ENCODE measurements at regions not wholly inside any gene's neighbourhood (a gene's known extent, or its start where the extent isn't known, plus 50 kb on each side); places are given as distances from the start of the nearest gene placed in this dataset.

- Histone ChIP-seq H3K9me2 (ENCODE audit: insufficient read depth) (no peaks in the 10 kb centered on the region), H2AFZ (peak overlapping the region; percentile 52), H4K20me1 (ENCODE audit: insufficient read depth) (no peaks in the 10 kb centered on the region), H3F3A (ENCODE audit: insufficient read depth) (no peaks in the 10 kb centered on the region), H3K27me3 (replicated peaks; ENCODE audit: insufficient read depth) (no peaks in the 10 kb centered on the region), H3K4me2 (ENCODE audit: unreplicated experiment) (peak overlapping the region; percentile 33), H3K9ac (no peak overlapping the region), H3K36me3 (ENCODE audit: low read depth) (no peaks in the 10 kb centered on the region), H3K4me3 (no peak overlapping the region), H3K4me1 (ENCODE audit: insufficient read depth) (peaks cover 12% of the 10 kb centered on the region), H3K27ac (no peak overlapping the region), H3K79me2 (ENCODE audit: insufficient read depth) (no peaks in the 10 kb centered on the region), H3K9me3 (ENCODE audit: low read depth) (no peaks in the 10 kb centered on the region)
- in situ Hi-C loops (cut with MboI): no loop called here
- TF ChIP-seq EZH2phosphoT487 (IDR thresholded peaks at IDR 0.05; ENCODE audit: insufficient read depth, low read depth) (no peak), EZH2 (IDR thresholded peaks at IDR 0.05; ENCODE audit: insufficient read depth, poor library complexity, severe bottlenecking) (no peak)
- DNase-seq: peak; percentile 47
Observed at GRCh38 chr7:13042605-13043236, 355.3 kb downstream of the ARL4A start.

GRCh38 chr7:13044309-13044708, 356.9 kb downstream of the ARL4A start:
- Histone ChIP-seq H4K20me1 (ENCODE audit: insufficient read depth) (no peaks in the 10 kb centered on the region), H3K9me2 (ENCODE audit: insufficient read depth) (no peaks in the 10 kb centered on the region), H3K9me3 (ENCODE audit: low read depth) (no peaks in the 10 kb centered on the region), H3F3A (ENCODE audit: insufficient read depth) (no peaks in the 10 kb centered on the region), H3K79me2 (ENCODE audit: insufficient read depth) (no peaks in the 10 kb centered on the region), H3K27me3 (replicated peaks; ENCODE audit: insufficient read depth) (no peaks in the 10 kb centered on the region), H3K36me3 (ENCODE audit: low read depth) (no peaks in the 10 kb centered on the region), H3K4me1 (ENCODE audit: insufficient read depth) (peaks cover 12% of the 10 kb centered on the region), H3K4me2 (ENCODE audit: unreplicated experiment) (no peak overlapping the region), H3K9ac (no peak overlapping the region), H3K4me3 (no peak overlapping the region), H2AFZ (no peak overlapping the region), H3K27ac (no peak overlapping the region)
- 35 to 38% methylated on average over 2 of the region's 2 CpGs for WGBS, 2 experiments (ENCODE audit: low coverage in 1 of 2, low lambda C conversion rate in 2 of 2, missing lambda C conversion rate in 2 of 2)
- in situ Hi-C loops (cut with MboI): no loop called here
- TF ChIP-seq EZH2phosphoT487 (IDR thresholded peaks at IDR 0.05; ENCODE audit: insufficient read depth, low read depth) (no peak), EZH2 (IDR thresholded peaks at IDR 0.05; ENCODE audit: insufficient read depth, poor library complexity, severe bottlenecking) (no peak)
- peak; percentile 10 for DNase-seq

- no peak overlapping the region for H3K4me2 ChIP-seq (ENCODE audit: unreplicated experiment)
- no peaks in the 10 kb centered on the region for H3K36me3 ChIP-seq (ENCODE audit: low read depth)
- 96 to 98% methylated on average over 4 of the region's 4 CpGs for WGBS, 2 experiments (ENCODE audit: low coverage in 1 of 2, low lambda C conversion rate in 2 of 2, missing lambda C conversion rate in 2 of 2)
- H2AFZ ChIP-seq: no peak overlapping the region
- no peaks in the 10 kb centered on the region for H3K79me2 ChIP-seq (ENCODE audit: insufficient read depth)
- H3K9me2 ChIP-seq (ENCODE audit: insufficient read depth): no peaks in the 10 kb centered on the region
- no peaks in the 10 kb centered on the region for H3K27me3 ChIP-seq (replicated peaks; ENCODE audit: insufficient read depth)
- peaks cover 33% of the 10 kb centered on the region for H3K4me1 ChIP-seq (ENCODE audit: insufficient read depth)
- in situ Hi-C loops (cut with MboI): no loop called here
- H3K9ac ChIP-seq: no peak overlapping the region
- no peaks in the 10 kb centered on the region for H4K20me1 ChIP-seq (ENCODE audit: insufficient read depth)
- DNase-seq: no peak
- H3K9me3 ChIP-seq (ENCODE audit: low read depth): no peaks in the 10 kb centered on the region
- H3F3A ChIP-seq (ENCODE audit: insufficient read depth): 0 out of 2 replicates have a peak, but pooled peaks cover 17% of the 10 kb centered on the region
- H3K27ac ChIP-seq: no peak overlapping the region
- no peak overlapping the region for H3K4me3 ChIP-seq
- TF ChIP-seq EZH2phosphoT487 (IDR thresholded peaks at IDR 0.05; ENCODE audit: insufficient read depth, low read depth) (no peak), EZH2 (IDR thresholded peaks at IDR 0.05; ENCODE audit: insufficient read depth, poor library complexity, severe bottlenecking) (no peak)
Observed at GRCh38 chr7:13047061-13047460, 359.6 kb downstream of the ARL4A start.

- no peaks in the 10 kb centered on the region for H3K36me3 ChIP-seq (ENCODE audit: low read depth)
- in situ Hi-C loops (cut with MboI): no loop called here
- no peaks in the 10 kb centered on the region for H4K20me1 ChIP-seq (ENCODE audit: insufficient read depth)
- peak overlapping the region; percentile 69 for H2AFZ ChIP-seq
- no peak overlapping the region for H3K4me2 ChIP-seq (ENCODE audit: unreplicated experiment)
- no peak for DNase-seq
- H3K9ac ChIP-seq: no peak overlapping the region
- H3K9me2 ChIP-seq (ENCODE audit: insufficient read depth): no peaks in the 10 kb centered on the region
- H3K4me1 ChIP-seq (ENCODE audit: insufficient read depth): peaks cover 22% of the 10 kb centered on the region
- 54 to 55% methylated on average over 3 of the region's 3 CpGs for WGBS, 2 experiments (ENCODE audit: low coverage in 1 of 2, low lambda C conversion rate in 2 of 2, missing lambda C conversion rate in 2 of 2)
- no peaks in the 10 kb centered on the region for H3K27me3 ChIP-seq (replicated peaks; ENCODE audit: insufficient read depth)
- H3K79me2 ChIP-seq (ENCODE audit: insufficient read depth): no peaks in the 10 kb centered on the region
- H3K4me3 ChIP-seq: no peak overlapping the region
- H3K27ac ChIP-seq: peak overlapping the region; percentile 45
- no peak for TF ChIP-seq EZH2phosphoT487 (IDR thresholded peaks at IDR 0.05; ENCODE audit: insufficient read depth, low read depth)
- no peak for TF ChIP-seq EZH2 (IDR thresholded peaks at IDR 0.05; ENCODE audit: insufficient read depth, poor library complexity, severe bottlenecking)
- no peaks in the 10 kb centered on the region for H3K9me3 ChIP-seq (ENCODE audit: low read depth)
- 0 out of 2 replicates have a peak, but pooled peaks cover 17% of the 10 kb centered on the region for H3F3A ChIP-seq (ENCODE audit: insufficient read depth)
Observed at GRCh38 chr7:13049946-13050345, 362.5 kb downstream of the ARL4A start.

Measured in GM23248 (cell line).